Progenitor cell of endocrine pancreas (in vitro differentiated cells): ENCODE measurements at regions not wholly inside any gene's neighbourhood (a gene's known extent, or its start where the extent isn't known, plus 50 kb on each side); places are given as distances from the start of the nearest gene placed in this dataset.

Experiments used
- DNase-seq: peaks from one replicate; pipeline ENCODE4 v3.0.0; 2021; ENCODE audit warnings: low spot score; ENCODE audit not compliant: unreplicated experiment
- H3K27ac Mint-ChIP-seq: 2 replicates; pipeline ENCODE4 v1.8.0; 2021; ENCODE audit warnings: mild to moderate bottlenecking, moderate library complexity, mixed read lengths
- H3K27me3 Mint-ChIP-seq: 2 replicates; pipeline ENCODE4 v1.8.0; 2021; ENCODE audit warnings: mixed read lengths
- H3K36me3 Mint-ChIP-seq: 2 replicates; pipeline ENCODE4 v1.8.0; 2022; ENCODE audit warnings: mixed read lengths; ENCODE audit not compliant: insufficient read depth
- H3K4me1 Mint-ChIP-seq: 2 replicates; pipeline ENCODE4 v1.8.0; 2021; ENCODE audit warnings: low read depth, mixed read lengths
- H3K4me3 Mint-ChIP-seq: 2 replicates; pipeline ENCODE4 v1.8.0; 2021; ENCODE audit warnings: low read depth, mild to moderate bottlenecking, moderate library complexity, mixed read lengths
- H3K9me3 Mint-ChIP-seq: 2 replicates; pipeline ENCODE4 v1.8.0; 2021; ENCODE audit warnings: low read depth, mixed read lengths
- TF ChIP-seq, protein P1 (sequence below): fragments of 200-600 bp; sonication (generic); IDR thresholded peaks from one replicate; pipeline ENCODE4 v1.5.0; 2021; ENCODE audit warnings: antibody characterized with exemption, mild to moderate bottlenecking; ENCODE audit not compliant: unreplicated experiment

DNA sequence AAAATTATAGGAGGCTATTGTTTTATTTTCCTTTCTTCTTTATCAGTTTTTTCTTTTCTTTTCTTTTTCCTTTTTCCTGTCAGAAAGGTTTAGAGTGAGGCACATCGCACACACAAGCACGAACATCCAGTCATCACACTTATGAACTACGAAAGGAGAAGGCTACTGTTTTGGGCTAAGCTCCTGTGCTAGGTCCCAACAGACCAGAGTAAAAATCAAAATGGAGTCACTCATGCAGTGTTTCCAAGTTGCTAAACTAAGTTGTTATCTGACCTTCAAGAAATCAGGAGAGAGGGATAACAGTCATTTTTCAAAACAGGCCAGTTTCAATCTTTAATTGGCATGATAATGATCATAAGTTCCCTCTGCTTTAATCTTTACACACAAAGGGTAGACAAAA is 93.6 kb downstream of the CD24 start:
- Mint-ChIP-seq H3K27ac (no peak overlapping the region), H3K27me3 (no peaks in the 10 kb centered on the region), H3K36me3 (peaks cover 5% of the 10 kb centered on the region), H3K4me3 (no peak overlapping the region), H3K9me3 (peaks cover 13% of the 10 kb centered on the region), H3K4me1 (peaks cover 33% of the 10 kb centered on the region)
- TF ChIP-seq, protein P1, sequence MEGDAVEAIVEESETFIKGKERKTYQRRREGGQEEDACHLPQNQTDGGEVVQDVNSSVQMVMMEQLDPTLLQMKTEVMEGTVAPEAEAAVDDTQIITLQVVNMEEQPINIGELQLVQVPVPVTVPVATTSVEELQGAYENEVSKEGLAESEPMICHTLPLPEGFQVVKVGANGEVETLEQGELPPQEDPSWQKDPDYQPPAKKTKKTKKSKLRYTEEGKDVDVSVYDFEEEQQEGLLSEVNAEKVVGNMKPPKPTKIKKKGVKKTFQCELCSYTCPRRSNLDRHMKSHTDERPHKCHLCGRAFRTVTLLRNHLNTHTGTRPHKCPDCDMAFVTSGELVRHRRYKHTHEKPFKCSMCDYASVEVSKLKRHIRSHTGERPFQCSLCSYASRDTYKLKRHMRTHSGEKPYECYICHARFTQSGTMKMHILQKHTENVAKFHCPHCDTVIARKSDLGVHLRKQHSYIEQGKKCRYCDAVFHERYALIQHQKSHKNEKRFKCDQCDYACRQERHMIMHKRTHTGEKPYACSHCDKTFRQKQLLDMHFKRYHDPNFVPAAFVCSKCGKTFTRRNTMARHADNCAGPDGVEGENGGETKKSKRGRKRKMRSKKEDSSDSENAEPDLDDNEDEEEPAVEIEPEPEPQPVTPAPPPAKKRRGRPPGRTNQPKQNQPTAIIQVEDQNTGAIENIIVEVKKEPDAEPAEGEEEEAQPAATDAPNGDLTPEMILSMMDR, result no peak
- DNase-seq, result no peak

DNA sequence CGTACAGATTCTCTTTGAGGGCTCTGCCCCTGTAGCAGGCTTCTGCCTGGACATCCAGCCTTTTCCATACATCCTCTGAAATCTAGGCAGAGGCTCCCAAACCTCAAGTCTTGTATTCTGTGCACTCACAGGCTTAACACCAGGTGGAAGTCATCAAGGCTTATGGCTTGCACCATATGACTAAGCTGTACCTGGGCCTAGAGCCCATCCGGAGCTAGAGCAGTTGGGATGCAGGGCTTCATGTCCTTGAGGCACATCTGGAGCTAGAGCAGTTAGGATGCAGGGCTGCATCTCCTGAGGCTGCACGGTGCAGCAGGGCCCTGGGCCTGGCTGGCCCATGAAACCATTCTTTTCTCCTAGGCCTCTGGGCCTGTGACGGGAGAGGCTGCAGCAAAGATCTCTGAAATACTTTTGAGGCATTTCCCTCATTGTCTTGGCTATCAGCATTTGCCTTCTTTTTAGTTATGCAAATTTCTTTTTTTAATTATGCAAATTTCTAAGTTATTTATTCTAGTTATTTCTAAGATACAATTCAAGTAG is 98.7 kb downstream of the CD24 start:
- peaks cover 22% of the 10 kb centered on the region for H3K9me3 Mint-ChIP-seq
- TF ChIP-seq, protein P1, result no peak

DNA sequence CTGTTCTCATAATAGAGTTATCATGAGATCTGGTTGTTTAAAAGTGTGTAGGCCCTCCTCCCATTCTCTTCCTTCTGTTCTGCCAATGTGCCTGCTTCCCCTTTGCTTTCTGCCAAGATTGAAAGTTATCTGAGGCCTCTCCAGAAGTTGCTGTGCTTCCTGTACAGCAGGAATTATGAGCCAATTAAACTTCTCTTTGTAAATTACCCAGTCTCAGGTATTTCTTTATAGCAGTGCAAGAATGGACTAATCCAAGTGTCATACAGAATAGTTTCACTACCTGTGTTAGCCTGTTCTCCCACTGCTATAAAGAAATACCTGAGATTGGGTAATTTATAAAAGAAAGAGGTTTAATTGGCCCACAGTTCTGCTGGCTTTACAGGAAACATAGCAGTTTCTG is 100.0 kb downstream of the CD24 start:
- H3K27me3 Mint-ChIP-seq, result no peaks in the 10 kb centered on the region
- H3K4me3 Mint-ChIP-seq, result no peak overlapping the region
- no peak for DNase-seq
- peaks cover 20% of the 10 kb centered on the region for H3K4me1 Mint-ChIP-seq
- peaks cover 11% of the 10 kb centered on the region for H3K36me3 Mint-ChIP-seq
- H3K9me3 Mint-ChIP-seq, result peaks cover 28% of the 10 kb centered on the region
- H3K27ac Mint-ChIP-seq, result no peak overlapping the region
- TF ChIP-seq, protein P1, result no peak

More for the DNA sequence above, 98.7 kb downstream of the CD24 start:
- Mint-ChIP-seq H3K27me3 (no peaks in the 10 kb centered on the region), H3K4me3 (no peak overlapping the region), H3K36me3 (peaks cover 5% of the 10 kb centered on the region), H3K27ac (no peak overlapping the region), H3K4me1 (peaks cover 18% of the 10 kb centered on the region)
- DNase-seq, result no peak

DNA sequence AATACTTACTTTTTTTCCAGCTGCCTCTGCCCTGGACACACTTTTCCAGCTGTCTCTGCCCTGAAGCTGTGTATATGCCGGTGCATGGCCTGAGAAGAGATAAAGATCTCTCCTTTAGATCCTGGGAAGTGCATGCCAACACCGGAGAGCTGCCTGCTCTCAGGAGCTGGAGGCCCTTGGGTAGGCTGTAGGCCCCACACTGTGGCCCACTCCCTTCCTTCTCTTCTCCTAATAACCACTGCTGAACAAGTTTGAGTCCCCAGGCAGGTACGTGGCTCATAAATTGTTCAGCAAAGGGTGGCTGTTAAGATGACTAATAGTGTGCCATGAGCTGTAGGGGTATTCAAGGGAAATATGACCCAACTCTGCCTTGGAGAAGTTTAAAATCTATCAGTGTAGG is 102.5 kb downstream of the CD24 start:
- DNase-seq, result no peak
- TF ChIP-seq, protein P1, result no peak
- Mint-ChIP-seq H3K36me3 (peaks cover 23% of the 10 kb centered on the region), H3K27ac (no peak overlapping the region), H3K27me3 (no peaks in the 10 kb centered on the region), H3K4me3 (no peak overlapping the region), H3K4me1 (peaks cover 23% of the 10 kb centered on the region), H3K9me3 (peaks cover 34% of the 10 kb centered on the region)

DNA sequence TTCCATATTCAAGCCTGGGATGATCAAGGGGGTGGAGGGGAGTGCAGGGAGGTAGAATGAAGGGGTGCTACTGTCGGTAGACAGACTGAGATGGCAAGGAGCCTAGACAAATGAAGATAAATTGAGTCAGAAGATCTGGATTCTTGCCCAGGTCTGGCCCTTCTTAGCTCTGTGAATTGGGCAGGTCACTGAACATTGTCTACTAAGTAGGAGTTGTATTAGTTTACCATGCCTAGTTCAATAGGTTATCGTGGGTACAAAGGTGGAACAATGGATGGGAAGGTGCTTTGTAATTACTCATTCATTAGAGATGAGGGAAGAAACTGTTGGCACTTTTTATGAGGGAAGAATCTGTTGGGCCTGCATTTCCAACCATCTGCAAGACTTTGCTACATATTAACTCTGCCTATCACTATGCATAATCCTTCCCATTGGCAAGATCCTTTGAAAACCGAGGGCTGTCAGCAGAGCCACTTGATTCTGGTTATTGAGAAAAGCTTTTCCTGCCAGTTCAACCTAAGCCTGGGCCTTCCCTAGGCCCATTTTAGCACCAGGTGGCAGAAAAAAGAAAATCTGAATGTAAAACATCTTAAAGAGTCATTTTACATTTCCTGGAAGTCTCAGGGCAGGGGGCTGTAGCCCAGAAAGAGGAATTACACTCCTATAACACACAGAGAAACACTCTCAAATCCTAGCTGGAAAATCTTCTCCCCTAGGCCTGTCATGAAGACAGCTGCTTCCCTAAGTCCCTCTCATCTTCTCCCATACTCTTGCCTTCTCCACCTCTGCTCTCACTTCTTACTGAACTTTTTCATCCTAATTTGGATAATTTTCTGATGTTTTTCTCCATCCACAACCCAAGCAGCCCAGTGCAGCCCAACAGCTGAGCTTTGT is 103.5 kb downstream of the CD24 start:
- H3K27ac Mint-ChIP-seq, result peak overlapping the region; percentile 88
- no peak overlapping the region for H3K4me3 Mint-ChIP-seq
- H3K36me3 Mint-ChIP-seq, result peaks cover 20% of the 10 kb centered on the region

More for the DNA sequence above, 103.5 kb downstream of the CD24 start:
- TF ChIP-seq, protein P1, result no peak
- Mint-ChIP-seq H3K9me3 (peaks cover 30% of the 10 kb centered on the region), H3K27me3 (no peaks in the 10 kb centered on the region), H3K4me1 (peaks cover 23% of the 10 kb centered on the region)
- DNase-seq, result no peak
